Prostate gland (tissue), 2 donors: ENCODE measurements at regions not wholly inside any gene's neighbourhood (a gene's known extent, or its start where the extent isn't known, plus 50 kb on each side); places are given as distances from the start of the nearest gene placed in this dataset.

Experiments used
- CTCF ChIP-seq, 4 experiments: fragments of 200-600 bp in 2 of 4; fragments of 450-650 bp in 2 of 4; sonication (generic) in 2 of 4; IDR thresholded peaks; 1 replicate in 3 of 4; 2 replicates in 1 of 4; pipeline ENCODE4 v1.5.1; 2016 to 2019; ENCODE audit warnings: antibody characterized with exemption in 4 of 4, mild to moderate bottlenecking in 2 of 4, moderate library complexity in 2 of 4
- POLR2A ChIP-seq: fragments of 450-650 bp; IDR thresholded peaks from one replicate; pipeline ENCODE4 v1.6.1; 2016; ENCODE audit warnings: antibody characterized with exemption, mild to moderate bottlenecking
- POLR2AphosphoS5 ChIP-seq: sonication (generic); formaldehyde crosslinking; IDR thresholded peaks from one replicate; pipeline ENCODE4 v1.6.1; 2017; ENCODE audit warnings: antibody characterized with exemption

- TF ChIP-seq CTCF (IDR thresholded peaks at IDR 0.05) = no peak
- TF ChIP-seq POLR2A = no peak
- no peak for TF ChIP-seq POLR2AphosphoS5
Measured at GRCh38 chr12:124685689-124686369, 118.4 kb upstream of the NCOR2 start.
